ENCODE measurements at regions not wholly inside any gene's neighbourhood (a gene's known extent, or its start where the extent isn't known, plus 50 kb on each side); places are given as distances from the start of the nearest gene placed in this dataset.
"Not testable (repeated sequence)": the region's sequence is repeated elsewhere in the genome, so short reads cannot be mapped to it uniquely, and the experiment has no call there.

DNA sequence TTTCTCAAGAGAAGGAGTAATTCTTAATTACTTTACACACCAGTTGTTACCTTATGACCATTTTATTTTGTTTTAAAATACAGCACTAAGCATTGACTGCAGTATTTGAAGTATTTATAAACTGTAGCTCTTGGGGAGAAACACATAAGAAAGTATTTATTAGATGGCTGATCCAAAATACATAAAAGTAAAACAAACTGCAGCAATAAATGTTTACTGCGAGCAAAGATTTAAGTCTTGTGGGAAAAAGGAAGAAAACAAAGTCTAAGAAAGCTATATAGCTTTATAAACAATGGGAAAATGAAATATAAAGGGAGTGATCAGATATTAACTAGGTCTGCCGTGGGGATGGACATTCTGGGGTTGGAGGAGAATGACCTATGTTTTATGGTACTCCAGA lies 347.2 kb upstream of the ZC3H15 start:
- no peak for TF ChIP-seq CTCF (IDR thresholded peaks at IDR 0.05)
- ATAC-seq: no peak
- no peaks in the 10 kb centered on the region for H3K4me1 ChIP-seq (ENCODE audit: low read depth)

DNA sequence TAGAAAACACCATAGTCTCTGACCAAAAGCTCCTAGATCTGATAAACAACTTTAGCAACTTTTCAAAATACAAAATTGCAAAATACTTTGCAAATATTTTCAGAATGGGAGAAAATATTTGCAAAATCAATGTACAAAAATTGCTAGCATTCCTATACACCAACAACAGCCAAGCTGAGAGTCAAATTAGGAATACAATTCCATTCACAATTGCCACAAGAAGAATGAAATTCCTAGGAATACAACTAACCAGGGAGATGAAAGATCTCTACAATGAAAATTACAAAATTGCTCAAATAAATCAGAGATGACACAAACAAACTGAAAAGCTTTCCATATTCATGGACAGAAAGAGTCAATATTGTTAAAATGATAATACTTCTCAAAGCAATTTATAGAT lies 327.0 kb upstream of the ZC3H15 start:
- ATAC-seq (no peak), DNase-seq (no peak)
- H3K4me1 ChIP-seq (ENCODE audit: low read depth): no peaks in the 10 kb centered on the region
- TF ChIP-seq CTCF (IDR thresholded peaks at IDR 0.05): no peak
- intact Hi-C loops (cut with DNase I, micrococcal nuclease): no loop called here
- peaks cover 21% of the 10 kb centered on the region for H3K9me3 ChIP-seq
- H3K36me3 ChIP-seq (ENCODE audit: low read depth): no peaks in the 10 kb centered on the region
- H3K4me3 ChIP-seq: no peak overlapping the region

More for the DNA sequence above, 347.2 kb upstream of the ZC3H15 start:
- Histone ChIP-seq H3K9me3 (no peaks in the 10 kb centered on the region), H3K4me3 (no peak overlapping the region), H3K36me3 (ENCODE audit: low read depth) (no peaks in the 10 kb centered on the region)
- DNase-seq: no peak
- intact Hi-C loops (cut with DNase I, micrococcal nuclease): no loop called here

- H3K4me1 ChIP-seq (ENCODE audit: low read depth): no peaks in the 10 kb centered on the region
- H3K9me3 ChIP-seq: peaks cover 3% of the 10 kb centered on the region
- no peak overlapping the region for H3K4me3 ChIP-seq
- TF ChIP-seq CTCF (IDR thresholded peaks at IDR 0.05): no peak
- DNase-seq (no peak), ATAC-seq (no peak)
- intact Hi-C loops (cut with DNase I, micrococcal nuclease): no loop called here
- no peaks in the 10 kb centered on the region for H3K36me3 ChIP-seq (ENCODE audit: low read depth)
These were observed 321.7 kb upstream of the ZC3H15 start for GRCh38 chr2:186164325-186164724.

DNA sequence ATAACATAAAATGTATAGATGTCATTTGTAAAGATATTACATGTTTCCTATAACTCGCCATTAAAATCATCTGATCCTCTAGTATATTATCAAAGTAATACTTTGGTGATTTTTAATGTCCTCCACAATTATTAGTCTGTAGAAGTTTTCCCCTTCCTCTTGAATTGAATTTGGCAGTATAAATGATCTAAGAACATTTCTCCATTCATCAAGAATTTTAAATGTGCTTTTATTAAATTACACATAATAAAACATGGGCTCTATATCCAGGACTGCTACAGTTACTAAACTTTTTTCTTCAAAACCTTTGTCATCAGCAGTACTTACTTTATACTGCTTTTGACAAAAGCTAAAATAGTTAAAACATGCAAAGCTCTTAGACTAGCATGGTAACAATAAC lies 315.4 kb upstream of the ZC3H15 start:
- no peak for DNase-seq
- ATAC-seq: no peak
- Histone ChIP-seq H3K9me3 (no peaks in the 10 kb centered on the region), H3K4me1 (ENCODE audit: low read depth) (no peaks in the 10 kb centered on the region), H3K4me3 (no peak overlapping the region), H3K36me3 (ENCODE audit: low read depth) (no peaks in the 10 kb centered on the region)
- intact Hi-C loops (cut with DNase I, micrococcal nuclease): no loop called here
- no peak for TF ChIP-seq CTCF (IDR thresholded peaks at IDR 0.05)

DNA sequence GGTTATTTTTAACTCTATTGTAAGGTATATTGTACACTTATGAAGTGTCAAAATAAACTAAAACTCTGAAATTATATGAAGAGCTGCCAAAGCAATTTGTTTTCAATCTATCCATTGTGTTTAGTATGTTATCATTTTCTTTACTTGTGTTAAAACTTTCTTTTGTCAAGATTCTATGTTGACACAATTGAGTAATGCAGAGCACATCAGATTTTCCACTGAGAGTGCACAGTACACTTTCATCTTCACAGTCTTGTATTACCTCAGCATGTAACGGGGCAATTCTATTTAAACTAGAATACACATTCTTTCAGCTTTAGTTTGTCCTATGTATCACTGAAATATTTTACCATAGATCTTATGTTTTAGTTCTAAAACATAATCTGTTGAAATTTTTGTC lies 304.4 kb upstream of the ZC3H15 start:
- Histone ChIP-seq H3K36me3 (ENCODE audit: low read depth) (no peaks in the 10 kb centered on the region), H3K4me3 (no peak overlapping the region), H3K4me1 (ENCODE audit: low read depth) (no peaks in the 10 kb centered on the region), H3K9me3 (no peaks in the 10 kb centered on the region)
- no peak for TF ChIP-seq CTCF (IDR thresholded peaks at IDR 0.05)
- DNase-seq (no peak), ATAC-seq (no peak)
- intact Hi-C loops (cut with DNase I, micrococcal nuclease): no loop called here

GRCh38 chr2:186182366-186182765 lies 303.7 kb upstream of the ZC3H15 start:
- H3K4me1 ChIP-seq (ENCODE audit: low read depth); H3K9me3 ChIP-seq; H3K36me3 ChIP-seq (ENCODE audit: low read depth); ATAC-seq; intact Hi-C loops (cut with DNase I, micrococcal nuclease); DNase-seq; H3K4me3 ChIP-seq: not testable (repeated sequence)
